ENCODE measurements at regions not wholly inside any gene's neighbourhood (a gene's known extent, or its start where the extent isn't known, plus 50 kb on each side); places are given as distances from the start of the nearest gene placed in this dataset.

- TF ChIP-seq CTCF (IDR thresholded peaks at IDR 0.05; ENCODE audit: low read length) = no peak
- no peak for TF ChIP-seq EZH2 (IDR thresholded peaks at IDR 0.05; ENCODE audit: borderline replicate concordance, low read length)
Measured at GRCh38 chr9:103709366-103709765, 384.7 kb upstream of the SMC2 start.
